ENCODE measurements at regions not wholly inside any gene's neighbourhood (a gene's known extent, or its start where the extent isn't known, plus 50 kb on each side); places are given as distances from the start of the nearest gene placed in this dataset.

DNA sequence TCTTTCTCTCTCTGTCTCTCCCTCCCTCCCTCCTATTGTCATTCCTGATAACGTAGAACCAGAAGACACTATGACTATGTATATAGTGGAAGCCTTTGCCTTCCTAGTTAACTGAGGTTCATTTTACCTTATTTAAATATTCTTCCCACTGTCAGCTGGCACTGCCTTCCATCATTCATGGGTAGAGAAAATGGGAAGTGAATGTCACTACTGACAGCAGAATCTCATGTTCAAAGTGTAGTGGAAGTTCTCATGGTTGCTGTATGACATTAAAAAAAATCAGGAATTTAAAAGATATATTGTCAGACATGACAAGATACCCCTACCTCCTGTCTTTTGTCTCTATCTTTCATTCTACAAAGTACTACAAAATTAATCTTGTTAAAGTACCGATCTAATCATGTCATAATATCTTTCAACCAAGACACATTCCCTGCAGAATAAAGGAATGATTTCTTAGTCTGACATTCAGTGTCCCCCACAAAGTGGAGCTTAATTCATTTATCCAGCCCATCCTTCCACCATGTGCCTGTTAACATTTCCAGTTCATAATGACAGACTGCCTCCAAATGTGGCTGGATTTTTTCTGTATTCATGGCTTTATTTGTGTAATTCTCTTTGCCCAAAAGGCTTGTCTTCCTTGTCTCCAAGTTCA is 250.1 kb upstream of the CDH20 start:
- DNase-seq, result no peak

DNA sequence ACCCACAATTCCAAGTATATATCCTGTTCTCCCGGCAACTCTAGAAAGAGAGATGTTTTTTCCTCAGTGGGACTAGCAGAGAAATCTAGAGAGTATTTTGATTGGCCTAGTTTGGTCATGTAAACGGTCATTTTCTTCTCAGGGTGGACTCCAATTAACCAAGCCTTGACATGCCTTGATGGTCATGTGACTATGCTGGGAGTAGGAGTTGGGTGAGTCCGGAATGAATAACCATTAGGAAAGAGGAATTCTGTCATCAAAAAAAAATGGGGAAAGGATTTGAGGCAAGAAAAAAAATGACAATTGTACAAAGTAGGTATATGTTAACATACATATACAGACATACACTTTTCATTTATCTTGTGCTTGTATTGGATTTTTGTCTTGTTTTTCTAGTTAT is 248.2 kb upstream of the CDH20 start:
- DNase-seq, result no peak

GRCh38 chr18:61085761-61086160 is 247.5 kb upstream of the CDH20 start:
- DNase-seq, result peak in 1 of 3 donors; percentile 11

DNA sequence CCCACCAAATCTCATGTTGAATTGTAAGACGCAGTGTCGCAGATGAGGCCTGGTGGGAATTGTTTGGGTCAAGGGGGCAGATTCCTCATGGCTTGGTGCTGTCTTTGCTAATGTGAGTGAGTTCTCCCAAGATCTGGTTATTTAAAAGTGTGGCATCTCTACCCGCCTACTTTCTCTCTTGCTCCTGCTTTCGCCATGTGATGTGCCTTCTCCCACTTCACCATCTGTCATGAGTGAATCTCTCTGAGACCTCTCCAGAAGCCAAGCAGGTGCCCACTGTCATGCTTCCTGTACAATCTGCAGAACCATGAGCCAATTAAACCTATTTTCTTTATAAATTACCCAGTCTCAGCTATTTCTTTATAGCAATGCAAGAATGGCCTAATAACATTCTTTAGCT is 246.6 kb upstream of the CDH20 start:
- DNase-seq, result no peak

DNA sequence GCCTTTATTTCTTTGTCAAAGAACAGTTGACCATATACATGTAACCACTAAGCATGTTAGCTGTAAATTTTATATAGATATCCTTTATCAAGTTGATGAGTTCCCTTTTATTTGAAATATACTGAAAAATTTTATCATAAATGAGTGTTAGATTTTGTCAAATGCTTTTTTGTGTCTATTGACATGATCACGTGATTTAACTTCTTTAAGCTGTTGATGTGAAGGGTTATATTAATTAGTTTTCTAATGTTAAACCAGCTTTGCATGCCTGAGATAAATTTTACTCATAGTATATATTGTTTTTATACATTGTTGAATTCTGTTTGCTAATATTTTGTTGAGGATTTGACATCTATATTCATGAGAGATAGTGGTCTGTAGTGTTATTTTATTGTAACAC is 241.9 kb upstream of the CDH20 start:
- DNase-seq, result no peak

DNA sequence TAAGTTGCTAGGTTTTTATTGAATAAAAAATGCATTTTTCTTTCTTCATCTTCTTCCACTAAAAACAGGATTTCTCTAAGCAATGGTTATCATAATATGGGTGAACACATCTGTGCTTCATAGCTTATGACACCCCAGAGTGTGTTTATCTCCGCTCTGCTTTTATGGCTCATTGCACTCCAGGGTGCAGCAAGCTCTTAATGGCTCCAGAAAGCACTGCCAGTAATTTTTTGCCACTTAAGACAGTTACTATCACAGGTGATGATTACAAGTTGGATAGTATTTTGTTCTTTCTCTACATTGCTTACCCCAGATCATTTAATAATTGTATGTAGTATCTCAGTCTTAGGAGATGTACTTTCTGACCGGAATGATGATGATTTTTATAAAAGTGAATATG is 239.3 kb upstream of the CDH20 start:
- no peak for DNase-seq

GRCh38 chr18:61096226-61096625 is 237.0 kb upstream of the CDH20 start:
- no peak for DNase-seq

DNA sequence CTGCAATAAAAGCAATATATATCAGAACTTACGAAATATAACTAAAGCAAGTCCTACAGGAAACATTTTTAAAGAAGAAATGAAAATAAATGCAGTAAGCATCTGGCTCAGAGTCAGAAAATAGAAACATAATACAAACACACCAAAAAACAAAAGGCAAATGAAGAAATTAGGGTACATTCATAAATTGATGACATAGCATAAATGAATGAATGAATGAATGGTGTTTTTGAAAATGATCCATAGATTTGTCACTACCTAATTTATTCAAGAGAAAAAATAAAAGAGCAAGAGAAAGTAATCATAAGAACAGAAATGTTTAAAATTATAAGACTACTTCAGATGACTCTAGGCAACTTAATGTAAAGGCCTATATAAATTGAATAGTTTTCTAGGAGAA is 226.1 kb upstream of the CDH20 start:
- DNase-seq, result no peak

DNA sequence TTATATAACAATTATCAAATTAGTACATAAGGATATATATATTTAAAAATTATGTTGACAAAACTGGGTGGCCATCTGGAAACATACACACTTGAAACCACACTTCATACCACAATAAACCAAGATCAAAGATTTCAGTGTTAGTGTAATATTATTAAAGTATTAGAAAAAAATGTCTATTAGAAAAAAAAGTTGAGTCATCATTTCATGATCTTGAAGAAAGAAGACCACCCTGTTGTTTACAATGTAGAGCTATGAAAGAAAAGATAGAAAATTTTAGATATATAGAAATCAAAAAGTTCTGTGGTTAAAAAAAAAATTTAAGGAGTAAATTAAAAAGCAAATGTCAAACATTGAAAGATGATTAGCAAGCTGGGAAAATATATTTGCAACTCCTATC is 224.5 kb upstream of the CDH20 start:
- DNase-seq, result no peak

DNA sequence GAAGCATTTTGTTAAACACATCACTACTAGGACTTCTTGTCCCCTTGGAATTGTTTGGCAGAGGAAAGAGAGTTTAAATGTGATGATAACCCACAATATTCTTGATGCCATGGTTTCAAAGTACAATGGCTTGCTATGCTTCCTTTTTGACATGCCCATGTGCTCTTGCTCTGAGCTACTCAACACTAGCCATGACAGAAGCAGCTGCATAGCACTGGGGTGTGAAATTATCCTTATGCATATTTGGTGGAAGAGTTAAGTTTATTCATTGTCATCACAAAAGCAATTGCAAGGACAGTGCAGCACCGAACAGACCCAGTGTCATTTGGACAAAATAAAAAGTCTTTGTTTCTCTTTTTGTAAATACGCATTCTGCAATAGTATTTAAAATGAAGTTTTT is 209.9 kb upstream of the CDH20 start:
- no peak for DNase-seq

GRCh38 chr18:61127714-61128467 is 205.3 kb upstream of the CDH20 start:
- DNase-seq, result no peak

DNA sequence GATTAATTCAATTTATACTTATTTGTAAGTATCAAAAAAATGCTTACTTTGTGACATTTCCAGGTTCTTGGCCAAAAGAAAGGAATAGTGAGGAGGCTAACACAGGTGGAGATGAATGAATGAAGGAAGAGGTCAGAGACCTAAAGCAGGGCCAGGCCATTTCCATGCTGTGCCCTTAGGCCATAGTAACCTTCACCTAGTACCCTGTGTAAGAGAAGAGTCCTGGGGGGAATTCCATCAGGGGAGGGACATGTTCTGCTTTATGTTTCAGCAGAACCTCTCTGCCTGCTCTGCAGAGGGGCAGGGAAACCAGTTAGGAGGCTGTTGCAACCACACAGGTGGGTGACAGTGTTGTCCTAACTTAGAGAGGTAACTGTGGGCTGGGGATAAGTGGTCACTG is 204.2 kb upstream of the CDH20 start:
- no peak for DNase-seq

GRCh38 chr18:61132031-61132430 is 201.2 kb upstream of the CDH20 start:
- DNase-seq, result peak in 2 of 3 donors; percentile 17 to 48

DNA sequence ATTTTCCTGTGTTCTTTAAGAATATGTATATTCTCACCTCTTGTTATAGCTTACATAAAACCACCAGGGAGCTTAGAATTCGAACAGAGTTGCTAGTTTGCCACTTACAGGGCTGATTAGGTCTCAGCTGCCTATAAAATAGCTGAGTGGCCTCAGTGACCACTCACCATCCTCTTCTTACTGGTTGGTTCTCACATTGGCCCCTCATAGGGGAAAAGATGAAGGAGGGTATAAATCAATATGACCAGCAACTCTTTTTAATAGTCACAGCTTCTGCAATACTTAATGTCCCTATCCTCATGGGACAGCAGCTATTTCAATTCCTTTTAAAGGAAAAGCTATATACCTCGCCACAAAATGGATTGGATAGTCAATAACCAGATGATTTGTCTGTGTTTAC is 199.4 kb upstream of the CDH20 start:
- no peak for DNase-seq

DNA sequence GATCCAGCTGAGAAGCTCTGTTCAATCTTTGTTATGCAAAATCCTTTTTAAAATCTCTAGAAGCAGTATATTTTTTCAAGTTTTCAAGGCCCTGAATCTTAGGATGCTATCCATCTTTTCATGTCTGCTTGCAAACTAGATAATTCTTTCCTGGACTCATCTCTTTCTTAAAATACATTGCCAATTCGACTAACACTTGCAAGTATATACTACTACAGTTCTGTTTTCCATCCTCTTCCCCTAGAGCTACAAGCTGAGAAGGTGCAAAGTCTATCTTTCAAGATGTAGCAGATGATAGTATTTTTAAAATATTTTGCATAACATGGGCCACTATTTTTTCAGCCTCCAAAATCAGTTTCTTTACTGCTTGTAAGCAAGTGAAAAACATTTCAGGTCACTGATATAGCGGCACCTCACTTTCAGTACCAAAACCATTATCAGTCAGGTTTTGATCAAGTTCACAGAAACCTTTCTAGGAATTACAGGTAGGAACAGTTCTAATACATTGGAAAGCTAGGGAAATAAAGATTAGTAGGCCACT is 196.4 kb upstream of the CDH20 start:
- DNase-seq, result no peak

DNA sequence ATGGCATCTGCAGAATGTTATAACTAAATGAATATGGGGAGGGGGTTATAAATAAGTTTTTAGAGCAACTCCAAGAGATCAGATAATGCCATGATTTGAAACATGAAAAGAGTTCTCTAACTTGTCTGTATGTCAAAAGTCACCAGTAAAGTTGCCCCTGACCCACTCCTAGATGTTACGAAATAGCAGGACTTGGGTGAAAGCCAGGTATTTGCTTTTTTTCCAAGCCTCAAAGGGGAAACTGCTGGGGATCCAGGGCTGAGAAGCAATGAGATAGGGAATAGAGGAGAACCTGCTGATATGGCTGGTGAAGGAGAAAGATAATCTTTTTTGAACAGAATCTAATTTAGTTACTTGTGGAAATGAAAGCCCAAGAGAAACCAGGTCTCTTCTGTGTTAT is 191.5 kb upstream of the CDH20 start:
- no peak for DNase-seq

GRCh38 chr18:61148322-61148721 is 184.9 kb upstream of the CDH20 start:
- no peak for DNase-seq

DNA sequence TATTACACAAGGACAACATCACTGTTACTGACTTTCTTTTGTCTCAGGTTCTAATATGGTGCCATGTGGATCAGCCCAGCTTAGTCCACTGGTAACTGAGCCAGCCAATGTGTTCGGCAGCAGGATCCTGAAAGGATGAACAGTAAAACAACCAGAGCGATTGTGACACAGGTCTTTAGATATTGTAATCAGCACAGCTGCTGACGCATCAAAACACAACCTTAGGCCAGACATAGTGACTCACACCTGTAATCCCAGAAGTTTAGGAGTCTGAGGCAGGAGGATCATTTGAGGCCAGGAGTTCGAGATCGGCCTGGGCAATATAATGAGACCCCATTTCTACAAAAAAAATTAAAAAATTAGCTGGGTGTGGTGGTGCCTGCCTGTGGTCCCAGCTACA is 183.4 kb upstream of the CDH20 start:
- no peak for DNase-seq

DNA sequence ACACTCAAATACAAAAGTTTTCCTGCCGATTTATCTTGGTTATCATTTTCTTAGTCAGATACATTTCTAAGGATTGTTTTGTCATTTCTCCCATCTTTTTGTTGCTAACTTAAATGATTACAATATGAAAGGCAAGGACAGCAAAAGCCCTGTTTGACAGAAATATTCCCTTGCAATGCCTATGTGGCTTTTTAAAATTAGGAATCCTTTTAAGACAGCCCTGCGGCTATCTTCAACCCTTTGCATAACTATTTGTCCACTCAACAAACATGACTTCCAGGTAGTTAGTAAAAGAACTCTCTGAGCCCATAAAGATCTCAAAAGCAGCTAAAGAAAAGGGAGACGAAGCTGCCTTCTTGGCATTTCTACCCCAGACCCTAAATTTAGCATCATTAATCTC is 179.7 kb upstream of the CDH20 start:
- DNase-seq, result no peak

DNA sequence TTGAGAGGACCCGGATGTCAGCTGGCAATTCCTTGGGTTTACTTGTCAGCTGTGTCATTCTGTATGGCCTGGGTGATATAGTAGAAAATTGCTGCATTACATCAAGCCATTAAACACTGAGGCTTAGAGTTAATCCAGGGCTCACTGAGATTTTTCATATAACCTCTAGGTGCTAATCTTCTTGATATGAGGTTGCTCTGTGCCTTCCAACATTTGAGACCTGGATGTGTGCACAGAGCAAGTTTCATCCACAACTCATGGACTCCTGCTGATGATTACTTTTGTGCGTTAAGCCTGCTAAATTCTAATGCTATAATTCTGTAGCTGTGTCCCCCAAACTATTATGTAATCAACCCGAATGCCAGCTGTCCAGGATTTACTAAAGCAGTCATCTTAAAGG is 178.4 kb upstream of the CDH20 start:
- DNase-seq, result no peak

GRCh38 chr18:61155586-61155985 is 177.6 kb upstream of the CDH20 start:
- no peak for DNase-seq

GRCh38 chr18:61157451-61157850 is 175.8 kb upstream of the CDH20 start:
- DNase-seq, result no peak

- no peak for DNase-seq
Measured at GRCh38 chr18:61159246-61159645, 174.0 kb upstream of the CDH20 start.

DNA sequence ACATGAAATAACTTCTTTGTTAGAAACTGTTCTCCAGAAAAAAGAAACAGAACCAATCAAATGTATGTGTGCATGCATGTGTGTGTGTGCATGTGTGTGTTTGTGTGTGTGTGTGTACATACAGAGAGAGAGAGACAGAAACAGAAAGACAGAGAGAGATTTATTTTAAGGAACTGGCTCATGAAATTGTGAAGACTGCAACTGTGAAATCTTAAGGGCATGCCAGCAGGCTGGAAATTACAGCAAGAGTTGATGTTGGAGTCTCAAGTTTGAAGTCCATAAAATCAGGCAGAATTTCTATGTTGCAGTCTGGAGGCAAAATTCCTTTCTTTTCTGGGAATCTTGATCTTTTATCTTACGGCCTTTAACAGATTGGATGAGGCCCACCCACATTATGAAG is 168.9 kb upstream of the CDH20 start:
- DNase-seq, result no peak
